Hepatocyte (in vitro differentiated cells): ENCODE measurements at regions not wholly inside any gene's neighbourhood (a gene's known extent, or its start where the extent isn't known, plus 50 kb on each side); places are given as distances from the start of the nearest gene placed in this dataset.

ENCODE experiments used
- DNase-seq: peaks from one replicate; pipeline ENCODE4 v3.0.0-alpha.2; 2016; ENCODE audit warnings: low spot score
- H2AFZ ChIP-seq: fragments of 200-600 bp; sonication (generic); 2 replicates; pipeline ENCODE4 v1.6.0; 2016; ENCODE audit warnings: antibody characterized with exemption, mild to moderate bottlenecking
- H3K27ac ChIP-seq: fragments of 200-600 bp; sonication (generic); 2 replicates; pipeline ENCODE4 v1.5.1; 2016; ENCODE audit warnings: mild to moderate bottlenecking
- H3K27me3 ChIP-seq: fragments of 200-600 bp; sonication (generic); 2 replicates; pipeline ENCODE4 v1.6.1; 2016
- H3K36me3 ChIP-seq: fragments of 200-600 bp; sonication (generic); replicated peaks from 2 replicates; pipeline ENCODE4 v1.5.1; 2016; ENCODE audit warnings: low read depth; ENCODE audit not compliant: insufficient read depth
- H3K4me1 ChIP-seq: fragments of 200-600 bp; sonication (generic); 2 replicates; pipeline ENCODE4 v1.5.1; 2016; ENCODE audit warnings: mild to moderate bottlenecking, moderate library complexity; ENCODE audit not compliant: insufficient read depth
- H3K4me2 ChIP-seq: fragments of 200-600 bp; sonication (generic); 2 replicates; pipeline ENCODE4 v1.6.0; 2016
- H3K4me3 ChIP-seq: fragments of 200-600 bp; sonication (generic); 2 replicates; pipeline ENCODE4 v1.5.1; 2016; ENCODE audit warnings: mild to moderate bottlenecking
- H3K79me2 ChIP-seq: fragments of 200-600 bp; sonication (generic); 2 replicates; pipeline ENCODE4 v1.6.0; 2017; ENCODE audit warnings: mild to moderate bottlenecking
- H3K9me2 ChIP-seq: fragments of 200-600 bp; sonication (generic); replicated peaks from 2 replicates; pipeline ENCODE4 v1.6.0; 2017; ENCODE audit warnings: mild to moderate bottlenecking; ENCODE audit not compliant: insufficient read depth
- H3K9me3 ChIP-seq: fragments of 200-600 bp; sonication (generic); 2 replicates; pipeline ENCODE4 v1.5.1; 2016; ENCODE audit warnings: low read depth, mild to moderate bottlenecking
- H4K20me1 ChIP-seq: fragments of 200-600 bp; sonication (generic); 2 replicates; pipeline ENCODE4 v1.6.0; 2016; ENCODE audit warnings: mild to moderate bottlenecking; ENCODE audit not compliant: insufficient read depth, poor library complexity, severe bottlenecking
- EZH2 ChIP-seq: fragments of 200-600 bp; sonication (generic); IDR thresholded peaks from 2 replicates; pipeline ENCODE4 v1.6.1; 2016; ENCODE audit warnings: antibody characterized with exemption, mild to moderate bottlenecking, borderline replicate concordance
- EZH2phosphoT487 ChIP-seq: fragments of 200-600 bp; sonication (generic); IDR thresholded peaks from one replicate; pipeline ENCODE4 v1.6.1; 2018; ENCODE audit warnings: antibody characterized with exemption, mild to moderate bottlenecking, low read depth, moderate library complexity; ENCODE audit not compliant: unreplicated experiment, severe bottlenecking
- WGBS: methylation state at CpG from one replicate; pipeline ENCODE4 v1.1.6; 2016; ENCODE audit warnings: low lambda C conversion rate; ENCODE audit errors: missing lambda C conversion rate; 5-methylcytosine and 5-hydroxymethylcytosine counted together
- TF ChIP-seq, protein P1 (sequence below): fragments of 200-600 bp; sonication (generic); IDR thresholded peaks from 2 replicates; pipeline ENCODE4 v1.5.1; 2016; ENCODE audit warnings: antibody characterized with exemption, mild to moderate bottlenecking; ENCODE audit not compliant: poor library complexity

GRCh38 chr17:33858121-33858520 is 397.0 kb upstream of the CCL2 start:
- H3K4me3 ChIP-seq, result no peak overlapping the region
- no peak for TF ChIP-seq EZH2
- TF ChIP-seq EZH2phosphoT487, result no peak
- TF ChIP-seq, protein P1, sequence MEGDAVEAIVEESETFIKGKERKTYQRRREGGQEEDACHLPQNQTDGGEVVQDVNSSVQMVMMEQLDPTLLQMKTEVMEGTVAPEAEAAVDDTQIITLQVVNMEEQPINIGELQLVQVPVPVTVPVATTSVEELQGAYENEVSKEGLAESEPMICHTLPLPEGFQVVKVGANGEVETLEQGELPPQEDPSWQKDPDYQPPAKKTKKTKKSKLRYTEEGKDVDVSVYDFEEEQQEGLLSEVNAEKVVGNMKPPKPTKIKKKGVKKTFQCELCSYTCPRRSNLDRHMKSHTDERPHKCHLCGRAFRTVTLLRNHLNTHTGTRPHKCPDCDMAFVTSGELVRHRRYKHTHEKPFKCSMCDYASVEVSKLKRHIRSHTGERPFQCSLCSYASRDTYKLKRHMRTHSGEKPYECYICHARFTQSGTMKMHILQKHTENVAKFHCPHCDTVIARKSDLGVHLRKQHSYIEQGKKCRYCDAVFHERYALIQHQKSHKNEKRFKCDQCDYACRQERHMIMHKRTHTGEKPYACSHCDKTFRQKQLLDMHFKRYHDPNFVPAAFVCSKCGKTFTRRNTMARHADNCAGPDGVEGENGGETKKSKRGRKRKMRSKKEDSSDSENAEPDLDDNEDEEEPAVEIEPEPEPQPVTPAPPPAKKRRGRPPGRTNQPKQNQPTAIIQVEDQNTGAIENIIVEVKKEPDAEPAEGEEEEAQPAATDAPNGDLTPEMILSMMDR, result no peak
- H3K36me3 ChIP-seq, result no peaks in the 10 kb centered on the region
- no peaks in the 10 kb centered on the region for H3K79me2 ChIP-seq
- no peaks in the 10 kb centered on the region for H3K4me1 ChIP-seq
- H3K27ac ChIP-seq, result no peak overlapping the region
- peaks cover 6% of the 10 kb centered on the region for H3K27me3 ChIP-seq
- DNase-seq, result no peak
- H3K4me2 ChIP-seq, result no peak overlapping the region
- H2AFZ ChIP-seq, result no peak overlapping the region
- no peaks in the 10 kb centered on the region for H3K9me3 ChIP-seq
- WGBS, result 58% methylated on average over 6 of the region's 6 CpGs
- H3K9me2 ChIP-seq, result no peaks in the 10 kb centered on the region
- H4K20me1 ChIP-seq, result no peaks in the 10 kb centered on the region

DNA sequence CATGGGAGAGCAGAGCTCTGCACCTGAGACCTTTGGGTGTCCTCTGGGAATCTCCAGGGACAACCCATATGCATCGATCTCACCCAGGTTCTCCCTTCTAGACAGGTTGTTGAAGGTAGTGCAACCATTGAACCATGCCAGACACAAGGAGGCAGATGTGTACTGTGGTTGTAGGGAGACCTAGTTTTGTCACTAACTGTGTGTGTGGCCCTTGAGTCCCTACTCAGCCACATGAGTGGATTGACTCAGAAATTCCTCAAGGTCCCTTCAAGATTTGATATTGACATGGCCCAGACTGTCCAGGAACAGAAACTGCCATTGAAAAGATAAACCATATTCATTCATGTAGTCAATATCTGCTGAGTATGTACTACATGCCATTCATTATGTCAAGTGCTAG is 396.4 kb upstream of the CCL2 start:
- no peaks in the 10 kb centered on the region for H3K9me2 ChIP-seq
- 79% methylated on average over 1 of the region's 1 CpG for WGBS
- no peak overlapping the region for H3K4me2 ChIP-seq
- peaks cover 6% of the 10 kb centered on the region for H3K27me3 ChIP-seq
- no peak for DNase-seq
- no peak overlapping the region for H3K27ac ChIP-seq
- H3K4me1 ChIP-seq, result no peaks in the 10 kb centered on the region
- no peaks in the 10 kb centered on the region for H3K9me3 ChIP-seq
- no peaks in the 10 kb centered on the region for H3K36me3 ChIP-seq
- H3K4me3 ChIP-seq, result no peak overlapping the region
- H4K20me1 ChIP-seq, result no peaks in the 10 kb centered on the region
- no peak for TF ChIP-seq EZH2phosphoT487
- TF ChIP-seq, protein P1, result no peak
- TF ChIP-seq EZH2, result no peak
- H3K79me2 ChIP-seq, result no peaks in the 10 kb centered on the region
- H2AFZ ChIP-seq, result no peak overlapping the region

- Histone ChIP-seq H3K36me3 (no peaks in the 10 kb centered on the region), H3K4me1 (no peaks in the 10 kb centered on the region), H2AFZ (no peak overlapping the region), H4K20me1 (no peaks in the 10 kb centered on the region), H3K9me2 (no peaks in the 10 kb centered on the region), H3K4me2 (no peak overlapping the region), H3K27ac (no peak overlapping the region), H3K79me2 (no peaks in the 10 kb centered on the region), H3K9me3 (no peaks in the 10 kb centered on the region), H3K27me3 (peaks cover 6% of the 10 kb centered on the region), H3K4me3 (no peak overlapping the region)
- 76% methylated on average over 4 of the region's 4 CpGs for WGBS
- no peak for DNase-seq
- TF ChIP-seq, protein P1, result no peak
- TF ChIP-seq EZH2phosphoT487 (no peak), EZH2 (no peak)
These were observed 392.1 kb upstream of the CCL2 start for GRCh38 chr17:33862772-33863602.
